Mesendoderm (in vitro differentiated cells): ENCODE measurements at regions not wholly inside any gene's neighbourhood (a gene's known extent, or its start where the extent isn't known, plus 50 kb on each side); places are given as distances from the start of the nearest gene placed in this dataset.
A peak's percentile ranks its signal among the peaks of the same experiment; 100 is the strongest.

Experiments used
- DNase-seq: peaks from one replicate; pipeline ENCODE4 v3.0.0; 2013
- H2AK5ac ChIP-seq: 2 replicates; pipeline ENCODE4 v1.6.1; 2013; ENCODE audit warnings: low read length, inconsistent platforms
- H2BK120ac ChIP-seq: 2 replicates; pipeline ENCODE4 v1.6.1; 2013; ENCODE audit warnings: low read depth, mild to moderate bottlenecking, low read length, moderate library complexity, mixed read lengths
- H2BK15ac ChIP-seq: replicated peaks from 2 replicates; pipeline ENCODE4 v1.6.1; 2013; ENCODE audit warnings: low read depth, mild to moderate bottlenecking, moderate library complexity
- H2BK5ac ChIP-seq: 2 replicates; pipeline ENCODE4 v1.6.1; 2013; ENCODE audit warnings: low read length, inconsistent platforms
- H3K18ac ChIP-seq: 2 replicates; pipeline ENCODE4 v1.6.1; 2013; ENCODE audit warnings: mild to moderate bottlenecking, low read length, mixed read lengths
- H3K23ac ChIP-seq: one replicate; pipeline ENCODE4 v1.6.1; 2013; ENCODE audit warnings: low read length
- H3K27ac ChIP-seq: 2 replicates; pipeline ENCODE4 v1.5.1; 2013; ENCODE audit warnings: low read depth, mild to moderate bottlenecking, inconsistent platforms, low read length, moderate library complexity
- H3K27me3 ChIP-seq: 2 replicates; pipeline ENCODE4 v1.6.1; 2013; ENCODE audit warnings: low read length, control low read depth, mild to moderate bottlenecking, inconsistent platforms; ENCODE audit not compliant: insufficient read depth, poor library complexity
- H3K36me3 ChIP-seq: 2 replicates; pipeline ENCODE4 v1.6.1; 2013; ENCODE audit warnings: low read length, inconsistent platforms; ENCODE audit not compliant: control insufficient read depth, insufficient read depth
- H3K4ac ChIP-seq: one replicate; pipeline ENCODE4 v1.6.1; 2013; ENCODE audit warnings: low read depth, mild to moderate bottlenecking, low read length, moderate library complexity
- H3K4me1 ChIP-seq: 2 replicates; pipeline ENCODE4 v1.6.1; 2013; ENCODE audit warnings: low read depth, low read length, inconsistent platforms; ENCODE audit not compliant: control insufficient read depth
- H3K4me2 ChIP-seq: 2 replicates; pipeline ENCODE4 v1.6.1; 2013; ENCODE audit warnings: low read length
- H3K4me3 ChIP-seq: 2 replicates; pipeline ENCODE4 v1.5.1; 2013; ENCODE audit warnings: mild to moderate bottlenecking, low read length
- H3K56ac ChIP-seq: one replicate; pipeline ENCODE4 v1.6.1; 2013; ENCODE audit warnings: low read length
- H3K79me1 ChIP-seq: 2 replicates; pipeline ENCODE4 v1.6.1; 2013; ENCODE audit warnings: low read length, inconsistent platforms
- H3K79me2 ChIP-seq: 2 replicates; pipeline ENCODE4 v1.6.1; 2013; ENCODE audit warnings: mild to moderate bottlenecking, low read length; ENCODE audit not compliant: control insufficient read depth, insufficient read depth
- H3K9ac ChIP-seq: 2 replicates; pipeline ENCODE4 v1.6.1; 2013; ENCODE audit warnings: low read length, inconsistent platforms
- H4K5ac ChIP-seq: one replicate; pipeline ENCODE4 v1.6.1; 2013; ENCODE audit warnings: low read length
- H4K8ac ChIP-seq: one replicate; pipeline ENCODE4 v1.6.1; 2013; ENCODE audit warnings: low read depth, mild to moderate bottlenecking, control low read depth, low read length, moderate library complexity
- WGBS: extraction: QIAGEN DNeasy Blood & Tissue Kit; methylation state at CpG from one replicate; pipeline ENCODE4 v1.1.7; 2013; ENCODE audit warnings: low lambda C conversion rate, missing lambda C conversion rate; ENCODE audit not compliant: insufficient coverage; ENCODE audit errors: extremely low coverage; 5-methylcytosine and 5-hydroxymethylcytosine counted together

DNA sequence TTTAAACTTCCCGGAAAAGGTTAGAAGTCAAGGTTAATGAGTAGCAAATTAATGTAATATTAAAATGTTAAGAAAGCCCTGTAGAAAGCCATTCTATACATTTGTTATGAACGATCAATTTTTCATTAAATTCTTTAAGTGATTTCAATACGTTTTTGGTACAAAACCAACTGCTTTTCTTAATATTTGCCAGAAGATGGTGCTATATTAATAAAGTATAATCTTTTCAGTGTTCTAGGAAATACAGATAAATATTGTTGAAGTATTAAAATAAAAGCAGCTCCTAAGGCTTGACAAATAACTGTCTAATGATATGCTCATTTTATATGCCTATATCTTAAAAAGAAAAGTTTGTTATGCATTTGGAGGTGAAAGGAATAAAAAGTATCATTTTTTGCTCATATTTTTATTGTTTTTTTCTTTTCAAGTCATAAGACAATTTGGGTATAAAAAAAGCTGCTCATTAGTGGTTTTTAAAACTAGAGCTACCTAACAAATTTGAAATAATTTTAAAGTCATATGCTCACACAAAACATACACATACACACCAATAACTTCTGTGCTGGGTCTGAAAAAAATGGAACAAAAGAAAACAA is 130.3 kb upstream of the POT1 start:
- no peak overlapping the region for H3K4me2 ChIP-seq
- WGBS: no CpG with 5 or more reads among the region's 3 CpGs
- no peak overlapping the region for H2BK120ac ChIP-seq
- no peak overlapping the region for H3K4me3 ChIP-seq
- H3K79me1 ChIP-seq: no peaks in the 10 kb centered on the region
- no peaks in the 10 kb centered on the region for H3K79me2 ChIP-seq
- H3K56ac ChIP-seq: no peak overlapping the region
- H4K8ac ChIP-seq: no peak overlapping the region
- no peak for DNase-seq
- no peak overlapping the region for H3K9ac ChIP-seq
- no peaks in the 10 kb centered on the region for H3K4me1 ChIP-seq
- no peak overlapping the region for H2AK5ac ChIP-seq
- H3K23ac ChIP-seq: no peak overlapping the region
- no peak overlapping the region for H3K4ac ChIP-seq
- no peak overlapping the region for H3K18ac ChIP-seq
- H3K27ac ChIP-seq: no peak overlapping the region
- H3K36me3 ChIP-seq: no peaks in the 10 kb centered on the region
- no peak overlapping the region for H2BK5ac ChIP-seq
- H3K27me3 ChIP-seq: no peaks in the 10 kb centered on the region
- H4K5ac ChIP-seq: no peak overlapping the region
- H2BK15ac ChIP-seq: no peak overlapping the region

DNA sequence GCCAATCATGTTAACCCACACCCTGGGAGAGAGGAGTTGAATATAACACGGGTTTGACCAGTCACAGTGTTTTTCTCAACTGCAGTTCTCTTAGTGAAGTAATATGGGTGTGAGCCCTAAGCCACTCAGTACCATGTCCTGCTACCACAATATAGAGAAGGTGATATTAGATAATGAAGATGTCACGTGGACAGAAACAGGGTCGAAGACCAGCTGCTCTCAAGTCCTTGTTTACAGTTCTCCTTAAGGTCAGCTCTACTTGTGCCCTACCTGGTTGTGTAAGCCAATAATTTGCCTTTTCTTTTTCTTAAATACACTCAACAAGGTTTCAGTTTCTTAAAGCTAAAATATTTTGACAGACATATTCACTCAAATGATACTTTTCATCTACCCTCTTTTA is 128.3 kb upstream of the POT1 start:
- H3K79me1 ChIP-seq: no peaks in the 10 kb centered on the region
- no peaks in the 10 kb centered on the region for H3K36me3 ChIP-seq
- H3K9ac ChIP-seq: no peak overlapping the region
- no peak overlapping the region for H3K27ac ChIP-seq
- H4K5ac ChIP-seq: no peak overlapping the region
- no peak overlapping the region for H2BK5ac ChIP-seq
- H3K79me2 ChIP-seq: no peaks in the 10 kb centered on the region
- no peak overlapping the region for H3K4ac ChIP-seq
- no peak overlapping the region for H3K56ac ChIP-seq
- no peaks in the 10 kb centered on the region for H3K4me1 ChIP-seq
- H4K8ac ChIP-seq: no peak overlapping the region
- no peak overlapping the region for H2BK120ac ChIP-seq
- H3K18ac ChIP-seq: no peak overlapping the region
- H2AK5ac ChIP-seq: no peak overlapping the region
- DNase-seq: peak; percentile 35
- H3K4me2 ChIP-seq: no peak overlapping the region
- peak overlapping the region; percentile 87 for H2BK15ac ChIP-seq
- H3K23ac ChIP-seq: no peak overlapping the region
- no CpG with 5 or more reads among the region's 3 CpGs for WGBS
- H3K27me3 ChIP-seq: no peaks in the 10 kb centered on the region
- H3K4me3 ChIP-seq: no peak overlapping the region

DNA sequence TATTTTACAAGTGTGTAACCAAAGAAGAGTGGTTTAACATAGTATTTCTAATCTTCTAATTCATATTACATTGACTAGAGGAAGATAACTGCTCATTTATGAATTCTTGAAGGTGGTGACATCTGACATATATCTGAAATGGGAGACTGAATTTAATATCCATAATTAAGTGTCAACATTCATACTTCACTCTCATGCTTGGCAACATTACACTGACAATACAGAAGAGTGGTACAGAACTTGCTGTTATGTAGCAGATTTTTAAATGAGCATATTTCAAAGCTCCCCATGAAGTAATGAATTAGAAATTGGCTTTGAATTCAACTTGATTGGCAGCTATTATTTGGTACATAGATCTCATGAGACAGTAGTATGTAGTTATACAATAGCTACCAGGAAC is 125.8 kb upstream of the POT1 start:
- no peaks in the 10 kb centered on the region for H3K27me3 ChIP-seq
- no peak overlapping the region for H3K27ac ChIP-seq
- H3K79me1 ChIP-seq: no peaks in the 10 kb centered on the region
- H2BK120ac ChIP-seq: no peak overlapping the region
- no peak overlapping the region for H3K9ac ChIP-seq
- H3K36me3 ChIP-seq: no peaks in the 10 kb centered on the region
- H3K56ac ChIP-seq: no peak overlapping the region
- H3K4me1 ChIP-seq: no peaks in the 10 kb centered on the region
- no peak overlapping the region for H2AK5ac ChIP-seq
- H4K8ac ChIP-seq: no peak overlapping the region
- no peaks in the 10 kb centered on the region for H3K79me2 ChIP-seq
- H2BK15ac ChIP-seq: no peak overlapping the region
- H2BK5ac ChIP-seq: no peak overlapping the region
- H3K18ac ChIP-seq: no peak overlapping the region
- H4K5ac ChIP-seq: no peak overlapping the region
- DNase-seq: no peak
- no peak overlapping the region for H3K4ac ChIP-seq
- H3K4me3 ChIP-seq: no peak overlapping the region
- no peak overlapping the region for H3K23ac ChIP-seq
- no peak overlapping the region for H3K4me2 ChIP-seq

DNA sequence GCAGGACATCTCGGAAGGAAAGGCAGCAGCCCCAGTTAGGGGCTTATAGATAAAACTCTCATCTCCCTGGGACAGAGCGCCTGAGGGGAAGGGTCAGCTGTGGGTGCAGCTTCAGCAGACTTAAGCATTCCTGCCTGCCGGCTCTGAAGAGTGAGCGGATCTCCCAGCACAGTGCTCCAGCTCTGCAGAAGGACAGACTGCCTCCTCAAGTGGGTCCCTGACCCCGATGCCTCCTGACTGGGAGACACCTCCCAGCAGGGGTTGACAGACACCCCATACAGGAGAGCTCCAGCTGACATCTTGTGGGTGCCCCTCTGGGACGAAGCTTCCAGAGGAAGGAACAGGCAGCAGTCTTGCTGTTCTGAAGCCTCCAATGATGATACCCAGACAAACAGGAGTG is 117.1 kb upstream of the POT1 start:
- Histone ChIP-seq H4K8ac (no peak overlapping the region), H3K4me1 (no peaks in the 10 kb centered on the region), H3K36me3 (no peaks in the 10 kb centered on the region), H3K4me3 (no peak overlapping the region), H3K4me2 (no peak overlapping the region), H2BK5ac (no peak overlapping the region), H3K56ac (no peak overlapping the region), H3K79me1 (no peaks in the 10 kb centered on the region), H3K4ac (no peak overlapping the region), H3K9ac (no peak overlapping the region), H3K27me3 (no peaks in the 10 kb centered on the region), H3K27ac (no peak overlapping the region), H3K23ac (no peak overlapping the region), H2AK5ac (no peak overlapping the region), H2BK15ac (no peak overlapping the region), H3K18ac (no peak overlapping the region), H4K5ac (no peak overlapping the region), H3K79me2 (no peaks in the 10 kb centered on the region), H2BK120ac (no peak overlapping the region)
- DNase-seq: no peak
- WGBS: no CpG with 5 or more reads among the region's 6 CpGs

DNA sequence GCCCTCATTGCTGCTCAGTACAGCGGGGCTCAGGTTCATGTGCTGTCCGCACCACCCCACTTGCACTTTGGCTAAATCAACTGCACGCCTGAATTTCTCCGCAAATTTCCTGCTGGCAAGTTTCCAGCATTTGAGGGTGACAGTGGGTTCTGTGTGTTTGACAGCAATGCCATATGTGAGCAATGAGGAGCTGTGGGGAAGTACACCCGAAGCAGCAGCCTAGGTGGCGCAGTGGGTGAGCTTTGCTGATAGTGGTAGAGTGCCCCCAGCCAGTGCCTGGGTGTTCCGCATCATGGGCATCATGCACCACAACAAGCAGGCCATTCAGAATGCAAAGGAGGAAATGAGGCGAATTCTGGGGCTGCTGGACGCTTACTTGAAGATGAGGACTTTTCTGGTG is 103.9 kb upstream of the POT1 start:
- Histone ChIP-seq H2BK15ac (no peak overlapping the region), H3K4me2 (no peak overlapping the region), H3K23ac (no peak overlapping the region), H3K56ac (no peak overlapping the region), H4K8ac (no peak overlapping the region), H3K4ac (no peak overlapping the region), H3K79me1 (no peaks in the 10 kb centered on the region), H2AK5ac (no peak overlapping the region), H3K4me3 (no peak overlapping the region), H3K4me1 (no peaks in the 10 kb centered on the region), H3K36me3 (no peaks in the 10 kb centered on the region), H3K79me2 (no peaks in the 10 kb centered on the region), H3K9ac (no peak overlapping the region), H3K18ac (no peak overlapping the region), H4K5ac (no peak overlapping the region), H3K27ac (no peak overlapping the region), H3K27me3 (no peaks in the 10 kb centered on the region), H2BK120ac (no peak overlapping the region), H2BK5ac (no peak overlapping the region)
- no peak for DNase-seq
- no CpG with 5 or more reads among the region's 9 CpGs for WGBS

DNA sequence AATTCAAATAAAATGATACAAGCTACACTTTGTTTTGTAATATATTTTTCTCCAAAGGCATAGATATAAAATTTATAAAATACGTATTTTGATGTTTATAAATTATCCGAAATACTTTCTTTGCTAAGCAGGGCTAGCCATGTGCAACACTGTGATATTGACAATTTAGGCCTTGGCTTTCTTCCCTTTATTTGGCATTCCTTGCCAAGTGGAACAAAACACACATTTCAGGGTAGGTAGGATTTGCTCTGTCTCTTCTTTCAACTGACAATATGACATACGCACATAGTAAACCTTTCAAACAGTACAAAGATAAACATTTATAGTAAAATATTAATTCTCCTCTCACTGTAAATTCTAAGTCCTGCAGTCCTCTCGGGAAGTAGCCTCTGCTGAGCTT is 103.3 kb upstream of the POT1 start:
- H2AK5ac ChIP-seq: no peak overlapping the region
- no peak overlapping the region for H4K5ac ChIP-seq
- no peak overlapping the region for H2BK5ac ChIP-seq
- no peak overlapping the region for H3K18ac ChIP-seq
- H3K56ac ChIP-seq: no peak overlapping the region
- no peaks in the 10 kb centered on the region for H3K79me2 ChIP-seq
- H3K4me2 ChIP-seq: no peak overlapping the region
- no peak overlapping the region for H3K23ac ChIP-seq
- H3K4ac ChIP-seq: no peak overlapping the region
- no peak overlapping the region for H3K9ac ChIP-seq
- H3K27ac ChIP-seq: no peak overlapping the region
- no peaks in the 10 kb centered on the region for H3K4me1 ChIP-seq
- WGBS: no CpG with 5 or more reads among the region's 4 CpGs
- H2BK120ac ChIP-seq: no peak overlapping the region
- H3K27me3 ChIP-seq: no peaks in the 10 kb centered on the region
- H4K8ac ChIP-seq: no peak overlapping the region
- DNase-seq: no peak
- H3K36me3 ChIP-seq: no peaks in the 10 kb centered on the region
- no peaks in the 10 kb centered on the region for H3K79me1 ChIP-seq
- H3K4me3 ChIP-seq: no peak overlapping the region
- no peak overlapping the region for H2BK15ac ChIP-seq
